ENCODE measurements at regions not wholly inside any gene's neighbourhood (a gene's known extent, or its start where the extent isn't known, plus 50 kb on each side); places are given as distances from the start of the nearest gene placed in this dataset.
A peak's percentile ranks its signal among the peaks of the same experiment; 100 is the strongest.

DNA sequence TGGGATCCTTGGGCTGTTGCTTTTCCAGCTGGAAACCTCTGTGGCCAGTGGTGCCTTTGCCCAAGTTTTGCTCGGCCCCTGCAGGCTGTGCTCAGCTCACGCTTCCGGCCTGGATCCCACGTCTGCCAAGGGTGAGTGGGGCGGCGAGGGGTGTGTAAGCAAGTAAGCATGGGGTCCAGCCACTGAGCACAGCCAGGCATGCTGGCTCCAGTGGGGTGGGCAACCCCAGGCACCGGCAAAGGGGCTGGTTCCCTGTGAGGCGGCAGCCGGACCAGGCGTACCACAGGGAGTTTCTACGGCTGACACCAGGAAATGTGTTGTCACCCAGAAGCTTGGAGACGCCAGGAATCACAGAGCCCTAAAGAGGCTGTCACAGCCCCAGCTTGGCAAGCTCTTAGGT, 393.4 kb upstream of the CCDC196 start:
- DNase-seq = no peak
- TF ChIP-seq GATA1 (IDR thresholded peaks at IDR 0.05; ENCODE audit: low read depth, low read length) (no peak), POLR2A (IDR thresholded peaks at IDR 0.05; ENCODE audit: low read length) (no peak)

DNA sequence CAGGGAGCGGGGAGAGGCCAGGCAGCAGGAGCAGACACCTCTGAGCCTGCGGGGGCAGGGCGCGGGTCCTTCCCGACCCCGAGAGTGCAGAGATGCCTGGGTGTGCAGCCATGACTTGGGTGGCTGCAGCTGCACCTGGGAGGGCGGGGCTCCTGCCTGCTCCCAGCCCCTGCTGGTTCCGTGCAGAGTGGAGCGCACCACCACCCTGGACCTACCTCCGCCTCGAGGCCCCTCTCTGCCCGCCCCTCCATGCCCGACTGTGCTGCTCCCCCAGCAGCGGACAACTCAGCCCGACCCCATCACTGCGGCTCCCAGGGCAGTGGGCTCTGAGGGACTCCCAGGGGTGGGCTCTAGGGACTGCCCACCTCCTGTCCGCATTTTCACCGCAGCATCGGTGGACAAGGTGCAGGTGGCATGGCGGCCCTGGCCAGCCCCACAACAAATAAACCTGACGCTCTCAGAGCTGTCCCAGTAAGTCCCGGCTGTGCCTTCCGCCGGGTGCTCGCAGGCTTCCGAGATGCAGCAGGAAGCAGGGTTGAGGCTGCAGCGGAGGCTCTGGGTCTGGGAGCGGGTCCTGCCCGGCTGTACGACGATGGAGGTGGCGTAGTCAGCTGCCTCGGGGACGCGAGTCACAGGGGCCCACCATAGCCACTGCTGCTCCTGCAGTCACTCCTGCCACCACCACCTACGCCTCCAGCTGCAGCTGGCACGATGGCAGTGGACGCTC, 392.0 kb upstream of the CCDC196 start:
- TF ChIP-seq GATA1 (IDR thresholded peaks at IDR 0.05; ENCODE audit: low read depth, low read length) (no peak), POLR2A (IDR thresholded peaks at IDR 0.05; ENCODE audit: low read length) (no peak)
- no peak for DNase-seq

DNA sequence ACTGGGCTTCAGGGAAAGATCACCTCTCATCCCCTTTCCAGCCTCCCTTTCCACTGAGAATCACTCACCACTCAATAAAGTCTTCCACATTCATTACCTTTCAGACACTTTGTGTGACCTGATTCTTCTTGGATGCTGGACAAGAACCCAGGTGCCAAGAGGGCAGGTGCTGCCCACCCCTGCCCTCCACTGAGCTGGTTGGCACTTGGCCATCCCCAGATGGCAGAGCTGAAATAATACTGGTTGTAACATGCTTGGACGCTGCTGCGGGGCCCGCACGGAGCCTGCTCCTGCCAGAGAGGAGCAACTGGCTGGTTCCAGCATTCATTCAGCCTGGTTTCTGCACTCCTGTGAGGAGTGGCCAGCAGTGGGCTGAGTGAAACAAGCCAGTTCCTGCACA, 386.7 kb upstream of the CCDC196 start:
- TF ChIP-seq POLR2A (IDR thresholded peaks at IDR 0.05; ENCODE audit: low read length) = no peak
- no peak for TF ChIP-seq GATA1 (IDR thresholded peaks at IDR 0.05; ENCODE audit: low read depth, low read length)
- DNase-seq = no peak

DNA sequence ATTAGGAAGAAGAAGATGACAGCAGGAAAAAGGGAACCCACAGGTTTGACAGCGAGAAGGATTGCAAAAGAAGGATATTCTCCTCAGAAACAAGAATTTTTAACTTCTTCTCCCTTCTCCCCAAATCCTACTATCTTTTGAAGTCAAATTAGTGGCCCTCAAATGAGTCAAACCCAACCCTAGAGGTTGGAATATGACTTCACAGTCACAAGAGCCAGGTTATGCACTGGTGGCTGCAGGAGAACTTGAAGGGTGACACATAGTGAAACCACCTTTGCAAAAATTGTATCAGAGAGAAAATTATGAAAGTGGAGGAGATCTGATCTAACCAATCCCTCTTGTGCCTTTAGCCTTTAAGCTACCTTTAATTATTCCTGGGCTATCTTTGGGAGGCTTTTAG, 386.2 kb upstream of the CCDC196 start:
- no peak for DNase-seq
- no peak for TF ChIP-seq POLR2A (IDR thresholded peaks at IDR 0.05; ENCODE audit: low read length)
- no peak for TF ChIP-seq GATA1 (IDR thresholded peaks at IDR 0.05; ENCODE audit: low read depth, low read length)

DNA sequence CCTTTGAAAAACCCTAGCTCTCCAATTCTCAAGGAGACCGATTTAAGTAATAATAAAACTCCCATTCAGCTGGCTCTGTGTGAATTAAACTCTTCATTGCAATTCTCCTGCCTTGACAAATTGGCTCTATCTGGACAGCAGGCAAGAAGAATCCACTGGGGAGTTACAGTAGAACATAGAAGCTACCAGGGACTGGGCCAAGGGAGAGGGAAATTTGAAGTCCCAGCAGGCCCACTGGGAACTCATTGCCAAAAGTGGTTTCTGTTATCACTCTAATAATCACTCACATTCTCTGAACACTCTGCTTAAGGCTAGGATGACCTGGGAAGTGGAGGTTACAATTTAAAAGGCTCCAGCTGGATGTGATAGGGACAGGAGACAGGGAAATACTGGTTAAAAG, 384.5 kb upstream of the CCDC196 start:
- TF ChIP-seq POLR2A (IDR thresholded peaks at IDR 0.05; ENCODE audit: low read length) = no peak
- no peak for TF ChIP-seq GATA1 (IDR thresholded peaks at IDR 0.05; ENCODE audit: low read depth, low read length)
- DNase-seq = no peak

DNA sequence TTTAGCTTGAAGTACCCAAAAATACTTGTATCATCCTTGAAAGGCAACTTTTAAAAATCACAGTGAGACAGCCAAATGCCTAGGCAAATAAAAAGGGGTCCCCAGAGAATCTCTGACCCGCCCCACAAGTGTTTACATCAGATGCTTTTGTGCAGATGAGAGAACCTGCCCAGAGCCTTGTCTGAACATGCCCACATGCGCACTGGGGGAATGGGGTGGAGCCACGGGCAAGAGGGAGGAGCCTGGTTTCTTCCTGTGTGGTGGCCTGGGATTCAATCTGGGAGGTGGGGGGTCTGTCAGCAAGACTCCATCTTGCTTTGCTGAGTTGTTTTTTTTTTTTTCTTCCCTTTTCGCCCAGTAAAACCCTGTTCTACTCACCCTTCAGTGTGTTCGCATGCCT, 381.7 kb upstream of the CCDC196 start:
- TF ChIP-seq POLR2A (IDR thresholded peaks at IDR 0.05; ENCODE audit: low read length) (no peak), GATA1 (IDR thresholded peaks at IDR 0.05; ENCODE audit: low read depth, low read length) (no peak)
- peak in 1 of 2 experiments; percentile 18 for DNase-seq

DNA sequence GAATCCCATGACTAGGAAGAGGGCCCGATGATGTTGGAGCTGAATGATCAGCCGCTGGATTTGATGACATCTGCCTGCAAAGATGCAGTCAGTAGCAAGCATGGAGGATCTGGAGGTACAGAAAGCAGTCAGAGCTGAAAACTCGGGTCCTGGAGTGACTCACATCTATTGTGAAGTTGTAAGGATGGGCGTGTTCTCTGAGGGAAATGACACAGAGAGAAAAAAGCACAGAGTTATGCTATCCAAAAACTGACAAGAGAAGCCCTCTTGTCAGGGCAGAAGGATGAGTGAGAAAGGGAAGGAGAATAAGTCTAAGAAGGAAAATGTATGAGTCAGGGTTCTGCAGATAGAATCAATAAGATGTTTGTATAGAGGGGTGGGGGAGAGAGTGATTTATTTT, 380.4 kb upstream of the CCDC196 start:
- DNase-seq = no peak
- no peak for TF ChIP-seq GATA1 (IDR thresholded peaks at IDR 0.05; ENCODE audit: low read depth, low read length)
- no peak for TF ChIP-seq POLR2A (IDR thresholded peaks at IDR 0.05; ENCODE audit: low read length)

- TF ChIP-seq GATA1 (IDR thresholded peaks at IDR 0.05; ENCODE audit: low read depth, low read length) (no peak), POLR2A (IDR thresholded peaks at IDR 0.05; ENCODE audit: low read length) (no peak)
- no peak for DNase-seq
Measured at GRCh38 chr14:66109426-66109825, 376.7 kb upstream of the CCDC196 start.

DNA sequence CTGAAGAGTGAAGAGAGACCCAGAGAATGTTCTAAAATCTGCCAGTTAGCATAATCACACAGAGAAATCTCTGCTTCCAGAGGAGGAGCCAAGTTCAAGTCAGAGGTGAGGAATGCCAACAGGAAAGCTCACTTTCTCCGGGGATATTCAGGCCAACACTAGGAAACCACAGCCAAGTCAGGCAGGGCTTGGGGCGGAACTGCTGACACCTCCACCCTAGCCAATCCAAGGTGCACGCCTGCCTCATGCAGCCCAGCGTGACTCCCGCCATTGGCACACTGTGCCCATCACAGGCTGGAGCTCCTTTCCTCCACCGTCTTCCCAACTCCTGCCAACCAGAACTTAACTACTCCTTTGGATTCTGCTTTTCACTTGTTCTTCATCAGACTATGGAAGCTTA, 374.3 kb upstream of the CCDC196 start:
- TF ChIP-seq POLR2A (IDR thresholded peaks at IDR 0.05; ENCODE audit: low read length) = no peak
- no peak for TF ChIP-seq GATA1 (IDR thresholded peaks at IDR 0.05; ENCODE audit: low read depth, low read length)
- DNase-seq = no peak

GRCh38 chr14:66114071-66114470, 372.1 kb upstream of the CCDC196 start:
- no peak for DNase-seq
- TF ChIP-seq POLR2A (IDR thresholded peaks at IDR 0.05; ENCODE audit: low read length) = no peak
- no peak for TF ChIP-seq GATA1 (IDR thresholded peaks at IDR 0.05; ENCODE audit: low read depth, low read length)

DNA sequence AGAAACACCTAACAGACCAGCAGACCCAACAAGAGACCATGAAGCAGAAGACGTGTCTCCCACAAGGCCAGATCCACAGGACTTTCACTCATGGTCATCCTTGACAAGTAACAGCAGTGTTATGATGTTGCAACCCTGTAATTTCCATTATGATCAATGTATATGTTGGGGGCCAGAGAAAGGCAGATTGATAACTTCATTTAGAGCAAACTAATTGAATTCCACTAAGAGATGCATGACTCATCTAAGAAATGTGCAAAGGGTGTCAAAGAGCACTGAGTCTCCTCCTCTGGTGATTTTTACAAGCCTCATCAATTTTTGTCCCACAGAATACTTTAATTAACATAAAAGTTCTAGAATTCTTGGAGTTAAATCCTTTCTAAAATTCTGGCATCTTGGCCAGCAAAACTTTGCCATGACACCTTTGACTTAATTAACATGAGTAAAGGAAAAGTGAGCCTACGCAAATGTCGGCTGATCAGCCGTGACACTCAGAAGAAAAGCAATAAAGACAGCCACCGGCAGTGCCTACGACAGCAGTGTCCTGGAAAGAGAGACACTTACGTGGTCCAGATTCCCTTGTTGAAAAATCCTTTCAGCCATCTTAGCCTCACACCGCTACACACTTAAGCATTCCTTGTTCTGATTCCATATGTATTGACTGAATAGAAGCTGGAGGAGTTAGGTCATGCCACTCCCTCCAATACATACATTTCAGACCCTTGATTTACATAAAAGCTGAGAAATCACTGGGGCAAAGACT, 370.2 kb upstream of the CCDC196 start:
- TF ChIP-seq GATA1 (IDR thresholded peaks at IDR 0.05; ENCODE audit: low read depth, low read length) (no peak), POLR2A (IDR thresholded peaks at IDR 0.05; ENCODE audit: low read length) (no peak)
- no peak for DNase-seq

GRCh38 chr14:66116732-66117131, 369.4 kb upstream of the CCDC196 start:
- TF ChIP-seq POLR2A (IDR thresholded peaks at IDR 0.05; ENCODE audit: low read length) (no peak), GATA1 (IDR thresholded peaks at IDR 0.05; ENCODE audit: low read depth, low read length) (no peak)
- DNase-seq = no peak

DNA sequence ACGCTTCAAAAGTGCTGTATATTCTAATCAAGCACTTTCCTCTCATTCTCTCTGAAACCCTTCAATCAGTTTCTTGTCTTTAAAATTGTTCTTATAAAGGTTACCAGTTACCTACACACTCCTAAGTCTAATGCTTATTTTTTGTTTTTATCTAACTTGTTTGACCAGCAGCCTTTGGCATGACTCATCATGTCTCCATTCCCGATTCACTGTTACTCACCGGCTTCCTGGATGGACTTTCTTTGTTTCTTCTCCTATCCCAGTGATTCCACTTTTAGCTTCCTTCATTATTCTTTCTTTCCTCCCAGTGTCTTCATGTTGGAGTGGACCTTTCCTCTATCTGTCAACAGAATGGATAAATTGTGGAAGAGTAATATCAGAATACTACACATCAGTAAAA, 368.6 kb upstream of the CCDC196 start:
- no peak for DNase-seq
- TF ChIP-seq GATA1 (IDR thresholded peaks at IDR 0.05; ENCODE audit: low read depth, low read length) (no peak), POLR2A (IDR thresholded peaks at IDR 0.05; ENCODE audit: low read length) (no peak)

- no peak for DNase-seq
- TF ChIP-seq POLR2A (IDR thresholded peaks at IDR 0.05; ENCODE audit: low read length) (no peak), GATA1 (IDR thresholded peaks at IDR 0.05; ENCODE audit: low read depth, low read length) (no peak)
Measured at GRCh38 chr14:66119606-66120231, 366.5 kb upstream of the CCDC196 start.

All from erythroblast (primary cell).